Neural crest cell (in vitro differentiated cells): ENCODE measurements at regions not wholly inside any gene's neighbourhood (a gene's known extent, or its start where the extent isn't known, plus 50 kb on each side); places are given as distances from the start of the nearest gene placed in this dataset.

Source experiments
- DNase-seq: peaks from one replicate; pipeline ENCODE4 v3.0.0; 2021; ENCODE audit warnings: low read depth, mixed read lengths, low spot score
- H3K27ac Mint-ChIP-seq: one replicate; pipeline ENCODE4 v1.8.0; 2021; ENCODE audit warnings: mild to moderate bottlenecking, mixed read lengths; ENCODE audit not compliant: unreplicated experiment
- H3K27me3 Mint-ChIP-seq: 2 replicates; pipeline ENCODE4 v1.8.0; 2021; ENCODE audit warnings: low read depth, mild to moderate bottlenecking, mixed read lengths
- H3K36me3 Mint-ChIP-seq: 2 replicates; pipeline ENCODE4 v1.8.0; 2021; ENCODE audit warnings: low read depth, mild to moderate bottlenecking, mixed read lengths
- H3K4me1 Mint-ChIP-seq: 2 replicates; pipeline ENCODE4 v1.8.0; 2021; ENCODE audit warnings: mixed read lengths
- H3K4me3 Mint-ChIP-seq: one replicate; pipeline ENCODE4 v1.8.0; 2021; ENCODE audit warnings: mild to moderate bottlenecking, mixed read lengths
- H3K9me3 Mint-ChIP-seq: 2 replicates; pipeline ENCODE4 v1.8.0; 2021; ENCODE audit warnings: mixed read lengths
- CTCF ChIP-seq: fragments of 200-600 bp; sonication (generic); conservative IDR thresholded peaks from 2 replicates; pipeline ENCODE4 v1.5.0; 2021; ENCODE audit warnings: antibody characterized with exemption, mild to moderate bottlenecking

DNA sequence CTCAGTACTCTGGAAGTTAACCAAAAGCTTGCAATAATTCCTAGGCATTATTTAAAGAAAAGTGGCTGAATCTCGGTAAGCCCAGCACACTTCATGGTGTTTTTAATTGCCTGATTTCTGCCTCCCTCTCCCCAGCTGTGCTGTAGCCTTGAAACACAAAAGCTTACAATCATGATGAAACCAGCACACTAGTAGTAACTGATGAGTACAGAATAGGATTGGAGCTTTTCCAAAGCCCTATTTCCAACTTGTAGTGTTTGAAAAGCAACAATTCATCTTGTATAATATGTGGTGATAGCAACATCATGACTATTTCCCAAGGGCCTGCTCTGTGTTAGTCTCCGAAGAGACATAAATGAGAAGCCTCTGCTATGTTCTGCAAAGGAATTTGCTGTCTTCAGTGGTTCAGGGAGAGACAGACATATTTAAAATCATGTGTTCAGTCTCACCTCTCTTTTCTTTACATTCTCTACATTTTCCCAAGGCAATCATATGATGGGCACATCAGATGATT, 1015.0 kb downstream of the BCL11A start:
- H3K27me3 Mint-ChIP-seq = no peaks in the 10 kb centered on the region
- no peak for DNase-seq
- H3K4me1 Mint-ChIP-seq = no peaks in the 10 kb centered on the region
- no peak overlapping the region for H3K4me3 Mint-ChIP-seq
- no peaks in the 10 kb centered on the region for H3K36me3 Mint-ChIP-seq
- no peak for TF ChIP-seq CTCF
- H3K9me3 Mint-ChIP-seq = no peaks in the 10 kb centered on the region
- no peak overlapping the region for H3K27ac Mint-ChIP-seq

DNA sequence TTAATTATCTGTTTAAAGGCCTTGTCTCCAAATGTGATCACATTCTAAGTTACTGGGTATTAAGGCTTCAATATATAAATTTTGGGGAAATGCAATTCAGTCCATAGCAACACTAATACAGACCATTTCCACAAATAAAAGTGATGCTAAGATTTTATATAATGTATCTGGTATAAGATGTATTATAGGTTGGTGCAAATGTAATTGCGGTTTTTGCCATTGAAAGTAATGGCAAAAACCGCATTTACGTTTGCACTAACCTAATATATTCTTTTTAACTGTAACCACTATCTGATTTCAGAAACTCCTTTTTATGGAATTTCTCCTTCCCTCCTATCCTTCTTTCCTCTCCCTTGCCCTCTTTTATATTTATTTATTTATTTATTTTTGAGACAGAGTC, 1020.6 kb downstream of the BCL11A start:
- no peak for TF ChIP-seq CTCF
- no peaks in the 10 kb centered on the region for H3K36me3 Mint-ChIP-seq
- H3K9me3 Mint-ChIP-seq = no peaks in the 10 kb centered on the region
- H3K27me3 Mint-ChIP-seq = no peaks in the 10 kb centered on the region
- H3K27ac Mint-ChIP-seq = no peak overlapping the region
- no peak overlapping the region for H3K4me3 Mint-ChIP-seq
- DNase-seq = no peak
- peaks cover 3% of the 10 kb centered on the region for H3K4me1 Mint-ChIP-seq

DNA sequence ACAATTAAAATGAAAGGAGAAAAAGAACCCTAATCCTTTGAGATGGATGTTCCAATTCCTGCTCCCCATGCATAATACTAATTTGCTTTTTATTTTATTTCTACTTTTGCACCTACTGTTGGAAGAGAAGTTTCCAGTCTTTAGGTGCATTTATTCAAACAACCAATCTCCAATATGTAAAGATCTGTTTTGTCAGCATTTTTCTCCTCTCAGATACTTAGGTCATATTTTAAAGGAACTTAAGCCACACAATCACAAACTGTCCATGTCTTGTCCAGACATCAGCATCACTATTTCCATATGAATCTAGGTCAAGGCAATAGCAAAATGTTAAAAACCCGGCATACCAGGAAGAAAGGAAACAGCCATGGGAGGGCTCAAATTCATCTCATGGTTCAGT, 1023.2 kb downstream of the BCL11A start:
- no peaks in the 10 kb centered on the region for H3K36me3 Mint-ChIP-seq
- H3K27me3 Mint-ChIP-seq = no peaks in the 10 kb centered on the region
- H3K27ac Mint-ChIP-seq = no peak overlapping the region
- H3K9me3 Mint-ChIP-seq = peaks cover 3% of the 10 kb centered on the region
- DNase-seq = no peak
- peaks cover 3% of the 10 kb centered on the region for H3K4me1 Mint-ChIP-seq
- TF ChIP-seq CTCF = no peak
- H3K4me3 Mint-ChIP-seq = no peak overlapping the region

- no peak for TF ChIP-seq CTCF
- Mint-ChIP-seq H3K4me1 (peaks cover 3% of the 10 kb centered on the region), H3K4me3 (no peak overlapping the region), H3K27ac (no peak overlapping the region), H3K9me3 (peaks cover 3% of the 10 kb centered on the region), H3K27me3 (no peaks in the 10 kb centered on the region), H3K36me3 (no peaks in the 10 kb centered on the region)
- DNase-seq = no peak
These were observed 1023.7 kb downstream of the BCL11A start for GRCh38 chr2:59529726-59530125.

- Mint-ChIP-seq H3K27me3 (no peaks in the 10 kb centered on the region), H3K4me3 (no peak overlapping the region), H3K9me3 (peaks cover 3% of the 10 kb centered on the region), H3K4me1 (peaks cover 3% of the 10 kb centered on the region), H3K36me3 (no peaks in the 10 kb centered on the region), H3K27ac (no peak overlapping the region)
- no peak for TF ChIP-seq CTCF
- no peak for DNase-seq
These were observed 1024.9 kb downstream of the BCL11A start for GRCh38 chr2:59528525-59528924.

- no peak for TF ChIP-seq CTCF
- H3K4me1 Mint-ChIP-seq = no peaks in the 10 kb centered on the region
These were observed 1050.5 kb downstream of the BCL11A start for GRCh38 chr2:59502981-59503380.

More at GRCh38 chr2:59502981-59503380, 1050.5 kb downstream of the BCL11A start:
- Mint-ChIP-seq H3K27me3 (no peaks in the 10 kb centered on the region), H3K27ac (no peak overlapping the region), H3K36me3 (no peaks in the 10 kb centered on the region), H3K9me3 (peaks cover 5% of the 10 kb centered on the region), H3K4me3 (no peak overlapping the region)
- DNase-seq = no peak
